Right lobe of liver (tissue), 6 donors: ENCODE measurements at regions not wholly inside any gene's neighbourhood (a gene's known extent, or its start where the extent isn't known, plus 50 kb on each side); places are given as distances from the start of the nearest gene placed in this dataset.

ENCODE experiments used
- ATAC-seq, 4 donors: fragments of 200-7000 bp; cut with Tn5 transposase; one replicate each; pipeline ENCODE4 v1.9.1; 2020; ENCODE audit warnings: mild to moderate bottlenecking in 4 of 4, moderate library complexity in 4 of 4
- DNase-seq, 3 donors: peaks; one replicate each; pipeline ENCODE4 v3.0.0-alpha.2; 2020
- H3K27ac ChIP-seq, 3 donors: fragments of 200-600 bp; one replicate each; pipeline ENCODE4 v1.8.0; 2022
- H3K27me3 ChIP-seq, 2 donors: fragments of 200-600 bp; one replicate each; pipeline ENCODE4 v1.8.0; 2022
- H3K36me3 ChIP-seq, 4 donors: fragments of 200-600 bp; sonication (generic) in 1 of 4; one replicate each; pipeline versions ENCODE4 v1.5.1 to v1.8.0; 2017 to 2022; ENCODE audit warnings: control low read depth in 1 of 4
- H3K4me1 ChIP-seq, 4 donors: fragments of 200-600 bp; sonication (generic) in 1 of 4; one replicate each; pipeline versions ENCODE4 v1.5.1 to v1.8.0; 2017 to 2022; ENCODE audit warnings: control low read depth in 1 of 4
- H3K4me3 ChIP-seq, 3 donors: fragments of 200-600 bp; one replicate each; pipeline ENCODE4 v1.8.0; 2022
- H3K9me3 ChIP-seq, 4 donors: fragments of 200-600 bp; sonication (generic) in 1 of 4; one replicate each; pipeline versions ENCODE4 v1.5.1 to v1.8.0; 2017 to 2022; ENCODE audit warnings: control low read depth in 1 of 4
- POLR2A ChIP-seq: fragments of 450-650 bp; IDR thresholded peaks from one replicate; pipeline ENCODE4 v1.6.1; 2017; ENCODE audit warnings: antibody characterized with exemption, mild to moderate bottlenecking
- WGBS: methylation state at CpG from one replicate; pipeline ENCODE4 v1.1.6; 2018; ENCODE audit warnings: low coverage, low lambda C conversion rate; ENCODE audit not compliant: insufficient coverage; ENCODE audit errors: missing lambda C conversion rate; 5-methylcytosine and 5-hydroxymethylcytosine counted together
- intact Hi-C, 2 donors: fragments of 100-400 bp; cut with DNase I; formaldehyde crosslinking; loops; one replicate each; pipeline versions ENCODE4 v1.11.2 to v1.14.1; 2022
- TF ChIP-seq, protein P1 (sequence below), 4 donors: fragments of 200-600 bp in 3 of 4; fragments of 450-650 bp in 1 of 4; IDR thresholded peaks; one replicate each; pipeline versions ENCODE4 v1.5.1 to v1.8.0; 2016 to 2022; ENCODE audit warnings: antibody characterized with exemption in 4 of 4, mild to moderate bottlenecking in 2 of 4
- donor health status: DM: no; HTN: yes; CAD: no.
- donor health status: DM: no; HTN: no; CAD: no.
- donor health status: DM: no; HTN: no; CAD: no.
- donor health status: DM: no; HTN: yes; CAD: no.
- donor health status: DM: no; HTN: yes; CAD: no.

GRCh38 chr3:81923038-81923437 is 161.6 kb upstream of the GBE1 start:
- Histone ChIP-seq H3K27me3 (no peaks in the 10 kb centered on the region), H3K36me3 (no peaks in the 10 kb centered on the region), H3K9me3 (no peaks in the 10 kb centered on the region), H3K27ac (no peak overlapping the region), H3K4me3 (no peak overlapping the region), H3K4me1 (no peaks in the 10 kb centered on the region)
- DNase-seq (no peak), ATAC-seq (no peak)
- 83% methylated on average over 2 of the region's 2 CpGs for WGBS
- intact Hi-C loops, result no loop called here
- TF ChIP-seq, protein P1, sequence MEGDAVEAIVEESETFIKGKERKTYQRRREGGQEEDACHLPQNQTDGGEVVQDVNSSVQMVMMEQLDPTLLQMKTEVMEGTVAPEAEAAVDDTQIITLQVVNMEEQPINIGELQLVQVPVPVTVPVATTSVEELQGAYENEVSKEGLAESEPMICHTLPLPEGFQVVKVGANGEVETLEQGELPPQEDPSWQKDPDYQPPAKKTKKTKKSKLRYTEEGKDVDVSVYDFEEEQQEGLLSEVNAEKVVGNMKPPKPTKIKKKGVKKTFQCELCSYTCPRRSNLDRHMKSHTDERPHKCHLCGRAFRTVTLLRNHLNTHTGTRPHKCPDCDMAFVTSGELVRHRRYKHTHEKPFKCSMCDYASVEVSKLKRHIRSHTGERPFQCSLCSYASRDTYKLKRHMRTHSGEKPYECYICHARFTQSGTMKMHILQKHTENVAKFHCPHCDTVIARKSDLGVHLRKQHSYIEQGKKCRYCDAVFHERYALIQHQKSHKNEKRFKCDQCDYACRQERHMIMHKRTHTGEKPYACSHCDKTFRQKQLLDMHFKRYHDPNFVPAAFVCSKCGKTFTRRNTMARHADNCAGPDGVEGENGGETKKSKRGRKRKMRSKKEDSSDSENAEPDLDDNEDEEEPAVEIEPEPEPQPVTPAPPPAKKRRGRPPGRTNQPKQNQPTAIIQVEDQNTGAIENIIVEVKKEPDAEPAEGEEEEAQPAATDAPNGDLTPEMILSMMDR (IDR thresholded peaks at IDR 0.05), result no peak
- TF ChIP-seq POLR2A, result no peak

DNA sequence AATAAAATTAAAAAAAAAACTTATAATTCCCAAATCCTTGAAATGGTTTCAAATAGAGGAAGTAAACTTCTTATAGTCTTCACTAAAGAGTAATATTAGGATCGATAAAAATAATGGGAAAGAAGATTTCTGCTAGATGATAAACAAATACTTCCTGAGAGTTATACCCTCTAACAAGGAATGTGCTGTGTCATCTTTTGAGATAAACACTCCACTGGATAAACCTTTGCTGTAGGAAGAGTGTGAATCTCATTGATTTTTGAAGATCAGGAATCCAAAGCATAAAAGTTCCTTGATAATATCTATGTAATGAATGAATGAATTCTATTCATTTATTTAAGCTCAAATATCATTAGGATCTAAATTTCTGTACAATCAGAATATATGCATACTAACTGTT is 161.0 kb upstream of the GBE1 start:
- Histone ChIP-seq H3K9me3 (no peaks in the 10 kb centered on the region), H3K4me1 (no peaks in the 10 kb centered on the region), H3K4me3 (no peak overlapping the region), H3K27ac (no peak overlapping the region), H3K36me3 (no peaks in the 10 kb centered on the region), H3K27me3 (no peaks in the 10 kb centered on the region)
- no peak for TF ChIP-seq POLR2A
- TF ChIP-seq, protein P1 (IDR thresholded peaks at IDR 0.05), result no peak
- 74% methylated on average over 1 of the region's 1 CpG for WGBS
- ATAC-seq (no peak), DNase-seq (no peak)
- intact Hi-C loops, result no loop called here

DNA sequence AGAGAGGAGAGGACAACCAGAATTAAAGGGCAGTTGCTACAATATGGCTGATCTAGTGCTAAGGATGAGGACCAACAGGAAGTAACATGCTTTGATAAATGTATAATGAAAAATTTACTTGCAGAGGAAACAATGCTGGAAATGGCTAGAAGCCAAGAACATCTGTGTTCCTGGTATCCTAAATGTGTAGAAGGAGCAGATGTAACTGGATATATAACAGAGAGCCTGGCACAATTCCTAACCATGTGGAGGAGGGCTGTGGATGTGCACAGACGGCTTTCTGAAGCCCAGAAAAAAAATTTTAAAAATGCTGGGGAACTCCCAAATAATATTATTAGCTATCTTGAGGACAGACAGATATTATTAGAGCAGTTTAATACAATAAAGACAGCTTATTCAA is 159.4 kb upstream of the GBE1 start:
- intact Hi-C loops, result no loop called here
- DNase-seq, result no peak
- no peaks in the 10 kb centered on the region for H3K27me3 ChIP-seq
- H3K4me3 ChIP-seq, result no peak overlapping the region
- 38% methylated on average over 1 of the region's 1 CpG for WGBS
- no peak for ATAC-seq
- no peaks in the 10 kb centered on the region for H3K36me3 ChIP-seq
- no peaks in the 10 kb centered on the region for H3K4me1 ChIP-seq
- H3K27ac ChIP-seq, result no peak overlapping the region
- no peak for TF ChIP-seq POLR2A
- TF ChIP-seq, protein P1 (IDR thresholded peaks at IDR 0.05), result no peak
- no peaks in the 10 kb centered on the region for H3K9me3 ChIP-seq

DNA sequence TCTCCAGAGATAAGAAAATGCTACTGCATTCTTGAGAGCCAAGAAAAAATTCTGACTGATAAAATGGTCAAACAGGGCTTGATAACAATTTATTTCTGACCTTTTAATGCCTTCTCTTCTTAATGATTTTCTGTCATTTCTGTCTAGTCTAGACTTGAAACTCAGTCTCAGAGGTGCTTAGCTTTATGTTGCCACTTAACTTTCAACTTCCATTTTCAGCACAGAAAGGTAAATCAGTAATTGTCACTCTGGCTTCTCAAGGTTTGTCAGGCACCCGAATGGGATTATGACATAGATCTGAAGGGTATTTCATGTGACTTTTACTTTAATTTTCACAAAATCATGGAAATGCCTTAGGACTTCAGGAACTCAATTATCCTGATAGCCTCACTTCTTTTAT is 155.4 kb upstream of the GBE1 start:
- Histone ChIP-seq H3K4me3 (no peak overlapping the region), H3K36me3 (no peaks in the 10 kb centered on the region), H3K27me3 (no peaks in the 10 kb centered on the region), H3K4me1 (no peaks in the 10 kb centered on the region), H3K27ac (no peak overlapping the region), H3K9me3 (no peaks in the 10 kb centered on the region)
- DNase-seq (no peak), ATAC-seq (no peak)
- intact Hi-C loops, result no loop called here
- WGBS, result 28% methylated on average over 1 of the region's 1 CpG
- TF ChIP-seq, protein P1 (IDR thresholded peaks at IDR 0.05), result no peak
- no peak for TF ChIP-seq POLR2A
